Stimulated activated naive B cell treated with anti-CD40 and anti-IgM and Interleukin-4, amounts not matched to agents 10 μg/mL and 1 μg/mL and 100 μg/mL, for 72 hours (primary cell): ENCODE measurements at regions not wholly inside any gene's neighbourhood (a gene's known extent, or its start where the extent isn't known, plus 50 kb on each side); places are given as distances from the start of the nearest gene placed in this dataset.

Experiments
- ATAC-seq, 2 donors: fragments of 150-1000 bp; cut with Tn5 transposase; replicated peaks; 2 replicates each; pipeline ENCODE4 v1.10.0; 2021; ENCODE audit warnings: moderate library complexity in 1 of 2
- DNase-seq: peaks from one replicate; pipeline ENCODE4 v3.0.0; 2021
- H3K27ac Mint-ChIP-seq: one replicate; pipeline ENCODE4 v1.8.0; 2022; ENCODE audit warnings: mild to moderate bottlenecking, mixed read lengths
- H3K27me3 Mint-ChIP-seq, 2 donors: one replicate each; pipeline ENCODE4 v1.8.0; 2022; ENCODE audit warnings: mixed read lengths in 2 of 2
- H3K36me3 Mint-ChIP-seq, 2 donors: one replicate each; pipeline ENCODE4 v1.8.0; 2022; ENCODE audit warnings: mixed read lengths in 2 of 2, mild to moderate bottlenecking in 1 of 2
- H3K4me1 Mint-ChIP-seq, 2 donors: one replicate each; pipeline ENCODE4 v1.8.0; 2022; ENCODE audit warnings: mixed read lengths in 2 of 2, mild to moderate bottlenecking in 1 of 2
- H3K4me3 Mint-ChIP-seq, 2 donors: one replicate each; pipeline ENCODE4 v1.8.0; 2022; ENCODE audit warnings: mild to moderate bottlenecking in 2 of 2, mixed read lengths in 2 of 2, moderate library complexity in 1 of 2
- H3K9me3 Mint-ChIP-seq, 2 donors: one replicate each; pipeline ENCODE4 v1.8.0; 2022; ENCODE audit warnings: mixed read lengths in 2 of 2, mild to moderate bottlenecking in 1 of 2

GRCh38 chr17:65436871-65437270 lies 124.6 kb downstream of the AXIN2 start:
- H3K4me1 Mint-ChIP-seq = peaks cover 0 to 2% of the 10 kb centered on the region in 2 donors
- H3K4me3 Mint-ChIP-seq = no peak overlapping the region
- peaks cover 8 to 11% of the 10 kb centered on the region in 2 donors for H3K9me3 Mint-ChIP-seq
- no peak for ATAC-seq
- H3K36me3 Mint-ChIP-seq = peaks cover 2 to 4% of the 10 kb centered on the region in 2 donors
- H3K27ac Mint-ChIP-seq = no peak overlapping the region
- peaks cover 35 to 46% of the 10 kb centered on the region in 2 donors for H3K27me3 Mint-ChIP-seq
- no peak for DNase-seq

GRCh38 chr17:65434878-65435277 lies 126.6 kb downstream of the AXIN2 start:
- ATAC-seq = no peak
- Mint-ChIP-seq H3K27me3 (peaks cover 26 to 35% of the 10 kb centered on the region in 2 donors), H3K4me3 (no peak overlapping the region), H3K36me3 (peaks cover 3 to 6% of the 10 kb centered on the region in 2 donors), H3K9me3 (peaks cover 15 to 22% of the 10 kb centered on the region in 2 donors), H3K4me1 (no peaks in the 10 kb centered on the region), H3K27ac (no peak overlapping the region)
- no peak for DNase-seq

- Mint-ChIP-seq H3K4me1 (no peaks in the 10 kb centered on the region), H3K27ac (no peak overlapping the region)
Measured at GRCh38 chr17:65434251-65434650, 127.2 kb downstream of the AXIN2 start.

GRCh38 chr17:65433592-65433991 lies 127.9 kb downstream of the AXIN2 start:
- peaks cover 19 to 26% of the 10 kb centered on the region in 2 donors for H3K9me3 Mint-ChIP-seq
- no peak overlapping the region for H3K4me3 Mint-ChIP-seq
- H3K4me1 Mint-ChIP-seq = no peaks in the 10 kb centered on the region
- H3K36me3 Mint-ChIP-seq = peaks cover 3 to 6% of the 10 kb centered on the region in 2 donors
- no peak overlapping the region for H3K27ac Mint-ChIP-seq
- DNase-seq = no peak
- no peak for ATAC-seq
- peaks cover 16 to 29% of the 10 kb centered on the region in 2 donors for H3K27me3 Mint-ChIP-seq

More at GRCh38 chr17:65434251-65434650, 127.2 kb downstream of the AXIN2 start:
- Mint-ChIP-seq H3K36me3 (peaks cover 3 to 6% of the 10 kb centered on the region in 2 donors), H3K4me3 (no peak overlapping the region), H3K27me3 (peaks cover 23 to 34% of the 10 kb centered on the region in 2 donors), H3K9me3 (peaks cover 18 to 25% of the 10 kb centered on the region in 2 donors)
- ATAC-seq = no peak
- no peak for DNase-seq

- Mint-ChIP-seq H3K27me3 (peaks cover 12 to 25% of the 10 kb centered on the region in 2 donors), H3K9me3 (peaks cover 19 to 26% of the 10 kb centered on the region in 2 donors), H3K27ac (no peak overlapping the region), H3K36me3 (peaks cover 3 to 6% of the 10 kb centered on the region in 2 donors), H3K4me3 (no peak overlapping the region), H3K4me1 (no peaks in the 10 kb centered on the region)
- DNase-seq (no peak), ATAC-seq (no peak)
Measured at GRCh38 chr17:65433157-65433556, 128.3 kb downstream of the AXIN2 start.

GRCh38 chr17:65431116-65431515 lies 130.3 kb downstream of the AXIN2 start:
- no peak overlapping the region for H3K4me3 Mint-ChIP-seq
- peaks cover 3 to 6% of the 10 kb centered on the region in 2 donors for H3K36me3 Mint-ChIP-seq
- peaks cover 4 to 25% of the 10 kb centered on the region in 2 donors for H3K27me3 Mint-ChIP-seq
- no peak for ATAC-seq
- H3K9me3 Mint-ChIP-seq = peaks cover 24 to 26% of the 10 kb centered on the region in 2 donors
- DNase-seq = no peak
- H3K27ac Mint-ChIP-seq = no peak overlapping the region
- H3K4me1 Mint-ChIP-seq = no peaks in the 10 kb centered on the region

- H3K4me1 Mint-ChIP-seq = no peaks in the 10 kb centered on the region
Measured at GRCh38 chr17:65430209-65430833, 131.1 kb downstream of the AXIN2 start.

GRCh38 chr17:65423346-65424140 lies 137.9 kb downstream of the AXIN2 start:
- Mint-ChIP-seq H3K9me3 (peaks cover 15 to 23% of the 10 kb centered on the region in 2 donors), H3K27me3 (peaks cover 7 to 15% of the 10 kb centered on the region in 2 donors), H3K4me3 (no peak overlapping the region), H3K36me3 (no peaks in the 10 kb centered on the region), H3K27ac (no peak overlapping the region), H3K4me1 (no peaks in the 10 kb centered on the region)
- ATAC-seq (no peak), DNase-seq (no peak)

More at GRCh38 chr17:65430209-65430833, 131.1 kb downstream of the AXIN2 start:
- no peak for ATAC-seq
- Mint-ChIP-seq H3K27me3 (peaks cover 4 to 21% of the 10 kb centered on the region in 2 donors), H3K9me3 (peaks cover 30 to 31% of the 10 kb centered on the region in 2 donors), H3K4me3 (no peak overlapping the region), H3K27ac (no peak overlapping the region), H3K36me3 (peaks cover 3 to 6% of the 10 kb centered on the region in 2 donors)
- DNase-seq = no peak

GRCh38 chr17:65418622-65419021 lies 142.8 kb downstream of the AXIN2 start:
- H3K36me3 Mint-ChIP-seq = no peaks in the 10 kb centered on the region
- ATAC-seq (no peak), DNase-seq (no peak)
- peaks cover 7 to 8% of the 10 kb centered on the region in 2 donors for H3K27me3 Mint-ChIP-seq
- no peaks in the 10 kb centered on the region for H3K4me1 Mint-ChIP-seq
- H3K27ac Mint-ChIP-seq = no peak overlapping the region
- no peak overlapping the region for H3K4me3 Mint-ChIP-seq
- H3K9me3 Mint-ChIP-seq = peaks cover 0 to 2% of the 10 kb centered on the region in 2 donors

GRCh38 chr17:65417406-65418221 lies 143.8 kb downstream of the AXIN2 start:
- peaks cover 0 to 2% of the 10 kb centered on the region in 2 donors for H3K9me3 Mint-ChIP-seq
- no peak for DNase-seq
- no peaks in the 10 kb centered on the region for H3K36me3 Mint-ChIP-seq
- no peaks in the 10 kb centered on the region for H3K4me1 Mint-ChIP-seq
- H3K27me3 Mint-ChIP-seq = peaks cover 7 to 8% of the 10 kb centered on the region in 2 donors
- ATAC-seq = no peak
- H3K4me3 Mint-ChIP-seq = no peak overlapping the region
- no peak overlapping the region for H3K27ac Mint-ChIP-seq

- no peak for DNase-seq
- Mint-ChIP-seq H3K9me3 (peaks cover 0 to 2% of the 10 kb centered on the region in 2 donors), H3K36me3 (no peaks in the 10 kb centered on the region), H3K27ac (no peak overlapping the region), H3K4me1 (no peaks in the 10 kb centered on the region), H3K4me3 (no peak overlapping the region), H3K27me3 (peaks cover 7 to 8% of the 10 kb centered on the region in 2 donors)
- ATAC-seq = no peak
Measured at GRCh38 chr17:65415991-65416390, 145.5 kb downstream of the AXIN2 start.

- no peak overlapping the region for H3K4me3 Mint-ChIP-seq
- no peaks in the 10 kb centered on the region for H3K4me1 Mint-ChIP-seq
- H3K36me3 Mint-ChIP-seq = no peaks in the 10 kb centered on the region
- H3K27ac Mint-ChIP-seq = no peak overlapping the region
- no peak for DNase-seq
- no peak for ATAC-seq
- peaks cover 4% of the 10 kb centered on the region in 2 donors for H3K9me3 Mint-ChIP-seq
- H3K27me3 Mint-ChIP-seq = peaks cover under 1 to 11% of the 10 kb centered on the region in 2 donors
Measured at GRCh38 chr17:65413390-65413789, 148.1 kb downstream of the AXIN2 start.

- no peak for DNase-seq
- H3K4me3 Mint-ChIP-seq = no peak overlapping the region
- H3K27me3 Mint-ChIP-seq = peaks cover 7 to 10% of the 10 kb centered on the region in 2 donors
- peaks cover 4% of the 10 kb centered on the region in 2 donors for H3K9me3 Mint-ChIP-seq
- H3K27ac Mint-ChIP-seq = no peak overlapping the region
- no peaks in the 10 kb centered on the region for H3K36me3 Mint-ChIP-seq
- no peak for ATAC-seq
- H3K4me1 Mint-ChIP-seq = no peaks in the 10 kb centered on the region
Measured at GRCh38 chr17:65409381-65409780, 152.1 kb downstream of the AXIN2 start.

GRCh38 chr17:65408050-65408449 lies 153.4 kb downstream of the AXIN2 start:
- ATAC-seq = no peak
- no peaks in the 10 kb centered on the region for H3K36me3 Mint-ChIP-seq
- peaks cover 4% of the 10 kb centered on the region in 2 donors for H3K9me3 Mint-ChIP-seq
- H3K4me3 Mint-ChIP-seq = no peak overlapping the region
- H3K27me3 Mint-ChIP-seq = peaks cover 11 to 16% of the 10 kb centered on the region in 2 donors
- no peak overlapping the region for H3K27ac Mint-ChIP-seq
- H3K4me1 Mint-ChIP-seq = no peaks in the 10 kb centered on the region
- no peak for DNase-seq
